ENCODE measurements at regions not wholly inside any gene's neighbourhood (a gene's known extent, or its start where the extent isn't known, plus 50 kb on each side); places are given as distances from the start of the nearest gene placed in this dataset.

GRCh38 chrX:30085571-30085970, 129.8 kb upstream of the MAGEB2 start:
- Mint-ChIP-seq H3K4me3 (no peak overlapping the region), H3K4me1 (no peaks in the 10 kb centered on the region), H3K27ac (no peak overlapping the region), H3K27me3 (ENCODE audit: low read depth in 3 of 3) (peaks cover 0 to 1% (median 0%) of the 10 kb centered on the region in 3 donors), H3K36me3 (no peaks in the 10 kb centered on the region), H3K9me3 (peaks cover 0 to 2% (median 0%) of the 10 kb centered on the region in 7 donors)
- Histone ChIP-seq H3K9me3 (replicated peaks in 1 of 2; ENCODE audit: control insufficient read depth in 1 of 2, insufficient read depth in 1 of 2, low read length in 2 of 2) (no peaks in the 10 kb centered on the region), H3K4me1 (ENCODE audit: control insufficient read depth in 1 of 2, insufficient read depth in 2 of 2, low read length in 2 of 2) (no peaks in the 10 kb centered on the region), H3K4me2 (replicated peaks; ENCODE audit: extremely low read depth, low read length, poor library complexity, severe bottlenecking) (no peak overlapping the region), H4K20me1 (ENCODE audit: insufficient read depth, low read length) (no peaks in the 10 kb centered on the region), H3K79me2 (ENCODE audit: insufficient read depth, low read length) (no peaks in the 10 kb centered on the region), H3K27ac (ENCODE audit: low read depth in 1 of 2, low read length in 2 of 2) (no peak overlapping the region), H3K9ac (ENCODE audit: insufficient read depth, low read length, poor library complexity, severe bottlenecking) (no peak overlapping the region), H3K36me3 (replicated peaks in 1 of 2; ENCODE audit: control insufficient read depth in 1 of 2, insufficient read depth in 2 of 2, low read length in 2 of 2) (no peaks in the 10 kb centered on the region), H3K27me3 (ENCODE audit: control insufficient read depth in 2 of 2, insufficient read depth in 2 of 2, low read length in 2 of 2) (no peaks in the 10 kb centered on the region), H3K4me3 (replicated peaks in 1 of 3; ENCODE audit: low read depth in 2 of 3, low read length in 3 of 3) (no peak overlapping the region), H2AFZ (ENCODE audit: insufficient read depth, low read depth, low read length, poor library complexity, severe bottlenecking) (no peak overlapping the region)
- intact Hi-C loops (cut with micrococcal nuclease): no loop called here
- DNase-seq: no peak
- no CpG with 5 or more reads among the region's 1 CpG for WGBS (ENCODE audit: insufficient coverage)
- TF ChIP-seq, protein P1, sequence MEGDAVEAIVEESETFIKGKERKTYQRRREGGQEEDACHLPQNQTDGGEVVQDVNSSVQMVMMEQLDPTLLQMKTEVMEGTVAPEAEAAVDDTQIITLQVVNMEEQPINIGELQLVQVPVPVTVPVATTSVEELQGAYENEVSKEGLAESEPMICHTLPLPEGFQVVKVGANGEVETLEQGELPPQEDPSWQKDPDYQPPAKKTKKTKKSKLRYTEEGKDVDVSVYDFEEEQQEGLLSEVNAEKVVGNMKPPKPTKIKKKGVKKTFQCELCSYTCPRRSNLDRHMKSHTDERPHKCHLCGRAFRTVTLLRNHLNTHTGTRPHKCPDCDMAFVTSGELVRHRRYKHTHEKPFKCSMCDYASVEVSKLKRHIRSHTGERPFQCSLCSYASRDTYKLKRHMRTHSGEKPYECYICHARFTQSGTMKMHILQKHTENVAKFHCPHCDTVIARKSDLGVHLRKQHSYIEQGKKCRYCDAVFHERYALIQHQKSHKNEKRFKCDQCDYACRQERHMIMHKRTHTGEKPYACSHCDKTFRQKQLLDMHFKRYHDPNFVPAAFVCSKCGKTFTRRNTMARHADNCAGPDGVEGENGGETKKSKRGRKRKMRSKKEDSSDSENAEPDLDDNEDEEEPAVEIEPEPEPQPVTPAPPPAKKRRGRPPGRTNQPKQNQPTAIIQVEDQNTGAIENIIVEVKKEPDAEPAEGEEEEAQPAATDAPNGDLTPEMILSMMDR (IDR thresholded peaks at IDR 0.05): no peak

DNA sequence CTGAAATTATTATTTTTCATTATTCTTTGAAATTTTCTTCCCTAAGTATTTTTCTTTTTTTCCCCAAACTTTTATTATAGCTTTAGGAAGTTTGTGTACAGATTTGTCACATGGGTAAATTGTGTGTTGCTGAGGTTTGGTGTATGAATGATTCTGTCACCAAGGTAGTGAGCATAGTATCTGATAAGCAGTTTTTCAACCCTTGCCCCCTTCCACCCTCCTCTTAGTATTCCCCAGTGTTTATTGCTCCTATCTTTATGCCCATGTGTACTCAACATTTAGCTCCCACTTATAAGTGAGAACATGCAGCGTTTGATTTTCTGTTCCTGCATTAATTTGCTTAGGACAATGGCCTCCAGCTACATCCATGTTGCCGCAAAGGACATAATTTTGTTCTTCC, 103.9 kb upstream of the MAGEB2 start:
- H3K36me3 ChIP-seq (replicated peaks in 1 of 2; ENCODE audit: control insufficient read depth in 1 of 2, insufficient read depth in 2 of 2, low read length in 2 of 2): no peaks in the 10 kb centered on the region
- DNase-seq: no peak
- H3K4me3 Mint-ChIP-seq: no peak overlapping the region
- H3K9me3 Mint-ChIP-seq: no peaks in the 10 kb centered on the region
- no peak overlapping the region for H3K27ac ChIP-seq (ENCODE audit: low read depth in 1 of 2, low read length in 2 of 2)
- H3K4me2 ChIP-seq (replicated peaks; ENCODE audit: extremely low read depth, low read length, poor library complexity, severe bottlenecking): no peak overlapping the region
- H2AFZ ChIP-seq (ENCODE audit: insufficient read depth, low read depth, low read length, poor library complexity, severe bottlenecking): no peak overlapping the region
- H3K4me1 ChIP-seq (ENCODE audit: control insufficient read depth in 1 of 2, insufficient read depth in 2 of 2, low read length in 2 of 2): no peaks in the 10 kb centered on the region
- H3K4me1 Mint-ChIP-seq: no peaks in the 10 kb centered on the region
- TF ChIP-seq, protein P1 (IDR thresholded peaks at IDR 0.05): no peak
- no peaks in the 10 kb centered on the region for H4K20me1 ChIP-seq (ENCODE audit: insufficient read depth, low read length)
- 100% methylated on average over 1 of the region's 2 CpGs for WGBS (ENCODE audit: insufficient coverage)
- no peak overlapping the region for H3K4me3 ChIP-seq (replicated peaks in 1 of 3; ENCODE audit: low read depth in 2 of 3, low read length in 3 of 3)
- H3K9ac ChIP-seq (ENCODE audit: insufficient read depth, low read length, poor library complexity, severe bottlenecking): no peak overlapping the region
- H3K9me3 ChIP-seq (replicated peaks in 1 of 2; ENCODE audit: control insufficient read depth in 1 of 2, insufficient read depth in 1 of 2, low read length in 2 of 2): no peaks in the 10 kb centered on the region
- no peak overlapping the region for H3K27ac Mint-ChIP-seq
- no peaks in the 10 kb centered on the region for H3K79me2 ChIP-seq (ENCODE audit: insufficient read depth, low read length)
- no peaks in the 10 kb centered on the region for H3K36me3 Mint-ChIP-seq
- H3K27me3 Mint-ChIP-seq (ENCODE audit: low read depth in 3 of 3): no peaks in the 10 kb centered on the region
- intact Hi-C loops (cut with micrococcal nuclease): no loop called here
- H3K27me3 ChIP-seq (ENCODE audit: control insufficient read depth in 2 of 2, insufficient read depth in 2 of 2, low read length in 2 of 2): no peaks in the 10 kb centered on the region
